Epithelial cell of esophagus (primary cell): ENCODE measurements at regions not wholly inside any gene's neighbourhood (a gene's known extent, or its start where the extent isn't known, plus 50 kb on each side); places are given as distances from the start of the nearest gene placed in this dataset.

ENCODE experiments used
- DNase-seq: peaks from one replicate; pipeline ENCODE4 v3.0.0; 2010; ENCODE audit warnings: low read depth
- H3K4me3 ChIP-seq: 2 replicates; pipeline ENCODE4 v1.5.1; 2011; ENCODE audit warnings: mild to moderate bottlenecking, low read length, control low read depth
- TF ChIP-seq, protein P1 (sequence below): IDR thresholded peaks from 2 replicates; pipeline ENCODE4 v1.5.1; 2011; ENCODE audit warnings: low read depth, mild to moderate bottlenecking, low read length, control low read depth, inconsistent platforms; ENCODE audit not compliant: insufficient read depth; ENCODE audit errors: missing control alignments

- DNase-seq, result peak; percentile 61
- no peak overlapping the region for H3K4me3 ChIP-seq
- TF ChIP-seq, protein P1, sequence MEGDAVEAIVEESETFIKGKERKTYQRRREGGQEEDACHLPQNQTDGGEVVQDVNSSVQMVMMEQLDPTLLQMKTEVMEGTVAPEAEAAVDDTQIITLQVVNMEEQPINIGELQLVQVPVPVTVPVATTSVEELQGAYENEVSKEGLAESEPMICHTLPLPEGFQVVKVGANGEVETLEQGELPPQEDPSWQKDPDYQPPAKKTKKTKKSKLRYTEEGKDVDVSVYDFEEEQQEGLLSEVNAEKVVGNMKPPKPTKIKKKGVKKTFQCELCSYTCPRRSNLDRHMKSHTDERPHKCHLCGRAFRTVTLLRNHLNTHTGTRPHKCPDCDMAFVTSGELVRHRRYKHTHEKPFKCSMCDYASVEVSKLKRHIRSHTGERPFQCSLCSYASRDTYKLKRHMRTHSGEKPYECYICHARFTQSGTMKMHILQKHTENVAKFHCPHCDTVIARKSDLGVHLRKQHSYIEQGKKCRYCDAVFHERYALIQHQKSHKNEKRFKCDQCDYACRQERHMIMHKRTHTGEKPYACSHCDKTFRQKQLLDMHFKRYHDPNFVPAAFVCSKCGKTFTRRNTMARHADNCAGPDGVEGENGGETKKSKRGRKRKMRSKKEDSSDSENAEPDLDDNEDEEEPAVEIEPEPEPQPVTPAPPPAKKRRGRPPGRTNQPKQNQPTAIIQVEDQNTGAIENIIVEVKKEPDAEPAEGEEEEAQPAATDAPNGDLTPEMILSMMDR, result no peak
Observed at GRCh38 chr13:33611121-33611805, 206.7 kb upstream of the RFC3 start.

DNA sequence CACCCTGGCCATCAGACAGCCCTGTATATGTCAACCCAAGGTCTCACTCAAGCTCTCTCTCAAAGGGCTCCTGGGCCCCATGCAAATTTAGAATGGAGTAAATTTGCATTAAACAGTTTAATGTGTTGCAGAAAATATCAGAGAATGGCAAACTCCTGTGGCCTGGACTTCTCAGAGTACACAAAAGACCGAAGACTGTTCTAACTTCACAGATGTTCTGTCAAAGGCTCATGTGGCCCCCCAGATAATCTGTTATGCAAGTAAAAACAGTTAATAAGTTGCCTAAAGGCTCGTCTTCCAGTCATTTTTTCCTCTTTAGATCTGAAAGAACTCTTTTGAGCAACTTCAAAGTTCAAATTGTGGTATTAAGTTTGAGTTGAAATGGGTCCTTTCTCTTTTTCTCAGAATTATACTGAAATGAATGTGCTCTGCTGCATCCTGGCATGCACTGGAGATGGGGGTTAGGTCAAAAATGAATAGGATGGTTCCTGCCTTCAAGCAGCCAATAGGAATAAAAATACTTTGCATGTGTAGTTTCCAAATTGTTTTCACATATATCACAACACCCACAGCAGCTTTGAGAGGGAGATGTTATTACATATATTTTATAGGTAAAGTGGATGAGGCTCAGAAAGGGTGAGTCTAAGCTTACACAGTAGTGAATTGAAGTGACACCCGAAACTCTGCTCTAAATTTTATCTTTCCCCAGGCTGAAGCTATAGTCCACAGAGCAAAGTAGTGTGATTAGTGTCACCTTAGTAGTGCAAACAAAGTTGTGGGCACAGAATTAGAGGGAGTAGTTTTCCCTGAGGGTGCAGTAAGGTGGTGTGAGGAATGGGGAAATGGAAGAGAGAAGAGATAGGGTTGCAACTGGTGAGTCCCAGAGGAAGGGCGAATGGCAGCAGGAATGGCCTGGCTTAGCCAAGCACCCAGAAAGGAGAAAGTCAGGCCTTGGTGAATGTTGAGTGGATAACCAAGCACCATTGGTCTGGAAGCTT lies 205.0 kb upstream of the RFC3 start:
- no peak for DNase-seq
- TF ChIP-seq, protein P1, result no peak

GRCh38 chr13:33615436-33615835 lies 202.5 kb upstream of the RFC3 start:
- TF ChIP-seq, protein P1, result no peak
- H3K4me3 ChIP-seq, result no peak overlapping the region
- no peak for DNase-seq

More for the DNA sequence above, 205.0 kb upstream of the RFC3 start:
- no peak overlapping the region for H3K4me3 ChIP-seq

DNA sequence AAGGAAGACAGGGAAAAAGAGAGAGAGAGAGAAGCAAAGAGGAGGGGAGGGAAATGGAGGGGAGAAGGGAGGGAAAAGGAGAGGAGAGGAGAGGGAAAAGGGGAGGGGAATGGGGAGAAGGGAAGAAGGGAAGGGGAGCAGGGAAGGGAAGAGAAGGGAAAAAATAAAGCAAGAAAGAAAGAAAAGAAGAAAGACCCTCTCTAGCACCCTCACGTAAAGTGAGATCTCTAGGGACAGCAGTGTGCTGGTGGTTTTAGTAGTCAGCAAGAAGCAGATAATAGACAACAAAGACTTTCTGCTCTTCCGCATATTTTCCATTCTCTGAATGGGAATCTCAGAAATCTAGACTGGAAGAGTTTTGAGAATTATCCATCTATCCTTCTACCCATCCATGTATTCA lies 201.8 kb upstream of the RFC3 start:
- TF ChIP-seq, protein P1, result no peak
- no peak for DNase-seq
- no peak overlapping the region for H3K4me3 ChIP-seq

DNA sequence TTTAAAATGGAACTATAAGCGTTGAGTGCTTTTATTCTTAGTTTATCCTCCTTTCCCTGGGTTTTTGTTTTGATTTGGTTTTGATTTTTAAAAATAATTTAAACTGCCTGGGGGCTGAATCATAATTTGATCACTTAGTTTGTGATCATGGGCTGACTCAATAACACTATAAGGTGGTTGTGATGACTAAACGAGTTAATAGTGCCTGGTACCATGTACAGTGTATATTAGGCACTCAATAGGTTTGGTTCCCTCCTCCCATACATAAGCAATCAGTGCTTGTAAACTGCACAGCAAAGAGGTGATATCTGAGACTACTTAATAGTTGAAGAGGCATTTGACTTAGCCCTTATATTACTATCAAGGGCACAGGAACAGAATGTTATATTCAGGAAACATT lies 200.9 kb upstream of the RFC3 start:
- no peak overlapping the region for H3K4me3 ChIP-seq
- no peak for DNase-seq
- TF ChIP-seq, protein P1, result no peak

GRCh38 chr13:33624253-33624652 lies 193.7 kb upstream of the RFC3 start:
- DNase-seq, result no peak
- TF ChIP-seq, protein P1, result no peak
- H3K4me3 ChIP-seq, result no peak overlapping the region
